HepG2 (cell line): ENCODE measurements at regions not wholly inside any gene's neighbourhood (a gene's known extent, or its start where the extent isn't known, plus 50 kb on each side); places are given as distances from the start of the nearest gene placed in this dataset.

ENCODE experiments used
- ATAC-seq: fragments of 200-7000 bp; cut with Tn5 transposase; 3 replicates; pipeline ENCODE4 v1.9.1; 2020; ENCODE audit warnings: mild to moderate bottlenecking, moderate library complexity
- BruUV-seq: library from RNA; stranded (reverse); fragments of 400-500 nt; replicated peaks from 2 replicates; lab custom pipeline; 2021; lab: Mats Ljungman, UMichigan
- CTCF ChIA-PET: fragments of 300-600 bp; formaldehyde crosslinking; extraction: SDS; loops from one replicate; lab custom pipeline; 2021; ENCODE audit warnings: low total read pairs, inconsistent platforms, low intra/inter-chr PET ratio; lab: Yijun Ruan, JAX
- POLR2A ChIA-PET: fragments of 350-600 bp; sonication (Branson Sonifier 250); formaldehyde crosslinking; loops from one replicate; lab custom pipeline; 2020; ENCODE audit warnings: antibody characterized with exemption, inconsistent platforms; lab: Yijun Ruan, JAX
- DNase-seq: peaks from one replicate; pipeline ENCODE4 v3.0.0-alpha.2; 2015; ENCODE audit warnings: low spot score
- FAIRE-seq: peaks from 3 replicates; lab custom pipeline; 2011; peaks lifted over from hg19 to GRCh38; lab: Jason Lieb, UNC
- H2AFZ ChIP-seq: one replicate; pipeline ENCODE4 v1.6.1; 2011; ENCODE audit warnings: low read length, inconsistent platforms
- H3K27ac ChIP-seq: fragments of 300-600 bp; 3 replicates; pipeline ENCODE4 v1.8.0; 2011; ENCODE audit warnings: mixed run types, mild to moderate bottlenecking, mixed read lengths, low read length, inconsistent platforms; ENCODE audit not compliant: insufficient read depth; ENCODE audit errors: extremely low read length
- H3K27me3 ChIP-seq, 2 experiments: fragments of 200-600 bp in 1 of 2; 2 replicates in 1 of 2; 3 replicates in 1 of 2; pipeline versions ENCODE4 v1.6.0 to v1.8.0; 2011; ENCODE audit warnings: low read length in 2 of 2, mild to moderate bottlenecking in 2 of 2, moderate library complexity in 2 of 2, inconsistent platforms in 1 of 2; ENCODE audit not compliant: insufficient read depth in 2 of 2, control insufficient read depth in 1 of 2
- H3K36me3 ChIP-seq, 2 experiments: fragments of 200-600 bp in 1 of 2; replicated peaks in 1 of 2; 2 replicates in 1 of 2; 3 replicates in 1 of 2; pipeline versions ENCODE4 v1.5.1 to v1.8.0; 2011; ENCODE audit warnings: low read length in 2 of 2, inconsistent platforms in 1 of 2; ENCODE audit not compliant: insufficient read depth in 2 of 2, control insufficient read depth in 1 of 2
- H3K4me1 ChIP-seq: 2 replicates; pipeline ENCODE4 v1.5.1; 2012; ENCODE audit warnings: low read length, inconsistent platforms; ENCODE audit not compliant: insufficient read depth
- H3K4me2 ChIP-seq: 2 replicates; pipeline ENCODE4 v1.6.0; 2011; ENCODE audit warnings: low read depth, low read length, inconsistent platforms
- H3K4me3 ChIP-seq, 3 experiments: fragments of 200-600 bp in 1 of 3; sonication (generic), shearing (Covaris generic) in 1 of 3; replicated peaks in 1 of 3; 2 replicates each; pipeline ENCODE4 v1.5.1; 2011 to 2016; ENCODE audit warnings: low read length in 3 of 3, inconsistent platforms in 2 of 3, low read depth in 2 of 3, mild to moderate bottlenecking in 2 of 3, control low read depth in 1 of 3, mixed read lengths in 1 of 3; ENCODE audit not compliant: insufficient read depth in 1 of 3
- H3K79me2 ChIP-seq: one replicate; pipeline ENCODE4 v1.6.1; 2011; ENCODE audit warnings: low read length, inconsistent platforms; ENCODE audit not compliant: insufficient read depth
- H3K9ac ChIP-seq: 2 replicates; pipeline ENCODE4 v1.6.0; 2011; ENCODE audit warnings: mild to moderate bottlenecking, low read depth, low read length, inconsistent platforms; ENCODE audit not compliant: insufficient read depth
- H3K9me3 ChIP-seq: 2 replicates; pipeline ENCODE4 v1.5.1; 2012; ENCODE audit warnings: mild to moderate bottlenecking, low read length
- H4K20me1 ChIP-seq: 2 replicates; pipeline ENCODE4 v1.6.0; 2011; ENCODE audit warnings: inconsistent platforms, mild to moderate bottlenecking, low read length, moderate library complexity; ENCODE audit not compliant: insufficient read depth
- AGO1 ChIP-seq: fragments of 200-400 bp; formaldehyde crosslinking; IDR thresholded peaks from 2 replicates; pipeline ENCODE4 v1.6.1; 2017; ENCODE audit warnings: mild to moderate bottlenecking, low read depth, low read length, moderate library complexity; ENCODE audit not compliant: poor library complexity, severe bottlenecking
- ARNTL ChIP-seq: sonication (generic); formaldehyde crosslinking; IDR thresholded peaks from 2 replicates; pipeline ENCODE4 v1.4.0; 2020; ENCODE audit warnings: mild to moderate bottlenecking, missing genetic modification reagents
- GTF2F1 ChIP-seq: fragments of 150-350 bp; IDR thresholded peaks from 2 replicates; pipeline ENCODE4 v1.6.1; 2014; ENCODE audit warnings: low read length
- JUNB ChIP-seq: sonication (generic); formaldehyde crosslinking; IDR thresholded peaks from 2 replicates; pipeline ENCODE4 v1.8.0; 2022; ENCODE audit warnings: missing genetic modification reagents, mild to moderate bottlenecking, borderline replicate concordance
- MEIS1 ChIP-seq: sonication (generic); formaldehyde crosslinking; IDR thresholded peaks from 2 replicates; pipeline ENCODE4 v1.9.0; 2021; ENCODE audit warnings: mild to moderate bottlenecking, missing genetic modification reagents, moderate library complexity, borderline replicate concordance
- RBFOX2 ChIP-seq: fragments of 200-400 bp; formaldehyde crosslinking; IDR thresholded peaks from 2 replicates; pipeline ENCODE4 v1.6.1; 2017; ENCODE audit warnings: low read depth, mild to moderate bottlenecking, low read length
- SMAD3 ChIP-seq: sonication (generic); formaldehyde crosslinking; IDR thresholded peaks from 2 replicates; pipeline ENCODE4 v1.4.0; 2020; ENCODE audit warnings: missing genetic modification reagents
- USF2 ChIP-seq, 2 experiments: sonication (generic) in 1 of 2; formaldehyde crosslinking in 1 of 2; IDR thresholded peaks; 2 replicates each; pipeline versions ENCODE4 v1.5.1 to v1.6.1; 2011 to 2020; ENCODE audit warnings: borderline replicate concordance in 1 of 2, low read depth in 1 of 2, low read length in 1 of 2, mild to moderate bottlenecking in 1 of 2, missing genetic modification reagents in 1 of 2, moderate library complexity in 1 of 2
- ZNF570 ChIP-seq: sonication (generic); formaldehyde crosslinking; IDR thresholded peaks from 2 replicates; pipeline ENCODE4 v1.4.0; 2020; ENCODE audit warnings: mild to moderate bottlenecking, missing genetic modification reagents, borderline replicate concordance
- ZSCAN20 ChIP-seq: sonication (generic); formaldehyde crosslinking; IDR thresholded peaks from 2 replicates; pipeline ENCODE4 v1.4.0; 2020; ENCODE audit warnings: missing genetic modification reagents, mild to moderate bottlenecking, borderline replicate concordance
- WGBS: methylation state at CpG from one replicate; pipeline ENCODE4 v1.1.6; 2017; ENCODE audit warnings: low lambda C conversion rate; 5-methylcytosine and 5-hydroxymethylcytosine counted together
- in situ Hi-C: cut with HindIII; loops from 2 replicates; pipeline ENCODE4 v1.10.0; 2017; ENCODE audit warnings: low pct_unique_long_range_greater_than_20kb; ENCODE audit not compliant: extremely low pct_ligation_motif_present
- intact Hi-C: fragments of 100-400 bp; cut with micrococcal nuclease; formaldehyde crosslinking; loops from one replicate; pipeline ENCODE4 v1.10.0; 2022; ENCODE audit not compliant: unreplicated experiment
- TF ChIP-seq, protein P1 (sequence below), 2 experiments: sonication (generic) in 1 of 2; formaldehyde crosslinking in 1 of 2; IDR thresholded peaks; 2 replicates each; pipeline versions ENCODE4 v1.6.1 to v1.9.0; 2014 to 2022; ENCODE audit warnings: antibody characterized with exemption in 1 of 2, borderline replicate concordance in 1 of 2, inconsistent platforms in 1 of 2, low read depth in 1 of 2, missing genetic modification reagents in 1 of 2

- no peak overlapping the region for H3K4me2 ChIP-seq
- no peaks in the 10 kb centered on the region for H3K79me2 ChIP-seq
- no peaks in the 10 kb centered on the region for H3K4me1 ChIP-seq
- POLR2A ChIA-PET: no interaction called here
- DNase-seq: no peak
- intact Hi-C loops (no loop called here), in situ Hi-C loops (no loop called here)
- BruUV-seq: no TSS peak
- 15% methylated on average over 3 of the region's 3 CpGs for WGBS
- no peaks in the 10 kb centered on the region for H4K20me1 ChIP-seq
- FAIRE-seq: no peak
- no peaks in the 10 kb centered on the region for H3K36me3 ChIP-seq
- H3K9ac ChIP-seq: no peak overlapping the region
- no peaks in the 10 kb centered on the region for H3K27me3 ChIP-seq
- CTCF ChIA-PET: no interaction called here
- no peak overlapping the region for H3K4me3 ChIP-seq
- no peak overlapping the region for H2AFZ ChIP-seq
- no peak for ATAC-seq
- peaks cover 87% of the 10 kb centered on the region for H3K9me3 ChIP-seq
- H3K27ac ChIP-seq: no peak overlapping the region
- TF ChIP-seq RBFOX2 (no peak), JUNB (CRISPR knock-in tag) (no peak), ZSCAN20 (CRISPR knock-in tag) (no peak), MEIS1 (CRISPR knock-in tag) (no peak), ARNTL (CRISPR knock-in tag) (no peak), USF2 (IDR thresholded peaks at IDR 0.05; ENCODE audit: low read depth, low read length) (no peak), USF2 (CRISPR knock-in tag; IDR thresholded peaks at IDR 0.05; ENCODE audit: borderline replicate concordance) (no peak), GTF2F1 (no peak), SMAD3 (CRISPR knock-in tag) (no peak), ZNF570 (no peak), AGO1 (no peak)
- TF ChIP-seq, protein P1, sequence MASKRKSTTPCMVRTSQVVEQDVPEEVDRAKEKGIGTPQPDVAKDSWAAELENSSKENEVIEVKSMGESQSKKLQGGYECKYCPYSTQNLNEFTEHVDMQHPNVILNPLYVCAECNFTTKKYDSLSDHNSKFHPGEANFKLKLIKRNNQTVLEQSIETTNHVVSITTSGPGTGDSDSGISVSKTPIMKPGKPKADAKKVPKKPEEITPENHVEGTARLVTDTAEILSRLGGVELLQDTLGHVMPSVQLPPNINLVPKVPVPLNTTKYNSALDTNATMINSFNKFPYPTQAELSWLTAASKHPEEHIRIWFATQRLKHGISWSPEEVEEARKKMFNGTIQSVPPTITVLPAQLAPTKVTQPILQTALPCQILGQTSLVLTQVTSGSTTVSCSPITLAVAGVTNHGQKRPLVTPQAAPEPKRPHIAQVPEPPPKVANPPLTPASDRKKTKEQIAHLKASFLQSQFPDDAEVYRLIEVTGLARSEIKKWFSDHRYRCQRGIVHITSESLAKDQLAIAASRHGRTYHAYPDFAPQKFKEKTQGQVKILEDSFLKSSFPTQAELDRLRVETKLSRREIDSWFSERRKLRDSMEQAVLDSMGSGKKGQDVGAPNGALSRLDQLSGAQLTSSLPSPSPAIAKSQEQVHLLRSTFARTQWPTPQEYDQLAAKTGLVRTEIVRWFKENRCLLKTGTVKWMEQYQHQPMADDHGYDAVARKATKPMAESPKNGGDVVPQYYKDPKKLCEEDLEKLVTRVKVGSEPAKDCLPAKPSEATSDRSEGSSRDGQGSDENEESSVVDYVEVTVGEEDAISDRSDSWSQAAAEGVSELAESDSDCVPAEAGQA (IDR thresholded peaks at IDR 0.05; ENCODE audit: low read depth): no peak
- TF ChIP-seq, protein P1 (CRISPR knock-in tag; IDR thresholded peaks at IDR 0.05; ENCODE audit: borderline replicate concordance): no peak
Observed at GRCh38 chr1:82487778-82488177, 687.0 kb downstream of the ADGRL2 start.
